ENCODE measurements at regions not wholly inside any gene's neighbourhood (a gene's known extent, or its start where the extent isn't known, plus 50 kb on each side); places are given as distances from the start of the nearest gene placed in this dataset.

- ChIA-PET POLR2A (no interaction called here), CTCF (no interaction called here)
- no peak overlapping the region for H2AFZ ChIP-seq (ENCODE audit: low read depth, low read length)
- dilution Hi-C loops (cut with MboI; ENCODE audit: extremely low pct_ligation_motif_present, low sequenced_read_pairs): no loop called here
- H3K9me3 ChIP-seq (replicated peaks; ENCODE audit: control insufficient read depth, insufficient read depth, low read length): no peaks in the 10 kb centered on the region
- no peak overlapping the region for H3K4me3 ChIP-seq (replicated peaks in 1 of 3; ENCODE audit: insufficient read depth in 1 of 3, low read depth in 1 of 3, low read length in 3 of 3)
- H3K36me3 ChIP-seq (ENCODE audit: control insufficient read depth in 2 of 2, extremely low read depth in 1 of 2, insufficient read depth in 2 of 2, low read length in 2 of 2): no peaks in the 10 kb centered on the region
- H3K27me3 ChIP-seq (ENCODE audit: control insufficient read depth in 2 of 2, insufficient read depth in 2 of 2, low read length in 2 of 2): no peaks in the 10 kb centered on the region
- intact Hi-C loops (cut with micrococcal nuclease): no loop called here
- no peak for TF ChIP-seq POLR2A (IDR thresholded peaks at IDR 0.05; ENCODE audit: low read depth, low read length)
- TF ChIP-seq EZH2 (IDR thresholded peaks at IDR 0.05; ENCODE audit: borderline replicate concordance, low read depth, low read length, severe bottlenecking): no peak
- TF ChIP-seq, protein P1, sequence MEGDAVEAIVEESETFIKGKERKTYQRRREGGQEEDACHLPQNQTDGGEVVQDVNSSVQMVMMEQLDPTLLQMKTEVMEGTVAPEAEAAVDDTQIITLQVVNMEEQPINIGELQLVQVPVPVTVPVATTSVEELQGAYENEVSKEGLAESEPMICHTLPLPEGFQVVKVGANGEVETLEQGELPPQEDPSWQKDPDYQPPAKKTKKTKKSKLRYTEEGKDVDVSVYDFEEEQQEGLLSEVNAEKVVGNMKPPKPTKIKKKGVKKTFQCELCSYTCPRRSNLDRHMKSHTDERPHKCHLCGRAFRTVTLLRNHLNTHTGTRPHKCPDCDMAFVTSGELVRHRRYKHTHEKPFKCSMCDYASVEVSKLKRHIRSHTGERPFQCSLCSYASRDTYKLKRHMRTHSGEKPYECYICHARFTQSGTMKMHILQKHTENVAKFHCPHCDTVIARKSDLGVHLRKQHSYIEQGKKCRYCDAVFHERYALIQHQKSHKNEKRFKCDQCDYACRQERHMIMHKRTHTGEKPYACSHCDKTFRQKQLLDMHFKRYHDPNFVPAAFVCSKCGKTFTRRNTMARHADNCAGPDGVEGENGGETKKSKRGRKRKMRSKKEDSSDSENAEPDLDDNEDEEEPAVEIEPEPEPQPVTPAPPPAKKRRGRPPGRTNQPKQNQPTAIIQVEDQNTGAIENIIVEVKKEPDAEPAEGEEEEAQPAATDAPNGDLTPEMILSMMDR (IDR thresholded peaks at IDR 0.05; ENCODE audit: extremely low read depth in 1 of 2, insufficient read depth in 1 of 2, low read depth in 1 of 2, low read length in 2 of 2): no peak
- TF ChIP-seq GATA2 (IDR thresholded peaks at IDR 0.05; ENCODE audit: insufficient read depth, insufficient read length, low read depth, low read length): no peak
- no peak for TF ChIP-seq MYC (IDR thresholded peaks at IDR 0.05; ENCODE audit: low read depth, low read length)
- TF ChIP-seq POLR2AphosphoS5 (IDR thresholded peaks at IDR 0.05; ENCODE audit: insufficient read depth, low read depth, low read length): no peak
- TF ChIP-seq FOS (IDR thresholded peaks at IDR 0.05; ENCODE audit: borderline replicate concordance, insufficient read depth, low read length): no peak
- TF ChIP-seq, protein P2, sequence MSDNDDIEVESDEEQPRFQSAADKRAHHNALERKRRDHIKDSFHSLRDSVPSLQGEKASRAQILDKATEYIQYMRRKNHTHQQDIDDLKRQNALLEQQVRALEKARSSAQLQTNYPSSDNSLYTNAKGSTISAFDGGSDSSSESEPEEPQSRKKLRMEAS (IDR thresholded peaks at IDR 0.05; ENCODE audit: insufficient read depth, insufficient read length): no peak
- H3K9ac ChIP-seq (replicated peaks; ENCODE audit: extremely low read depth, insufficient read depth, low read length): no peak overlapping the region
- H3K79me2 ChIP-seq (ENCODE audit: control insufficient read depth, insufficient read depth, low read length): no peaks in the 10 kb centered on the region
- H3K4me1 ChIP-seq (ENCODE audit: control insufficient read depth, extremely low read depth, insufficient read depth, low read length): no peaks in the 10 kb centered on the region
- no peaks in the 10 kb centered on the region for H3K9me1 ChIP-seq (replicated peaks; ENCODE audit: control insufficient read depth, extremely low read depth, insufficient read depth, low read length)
- no peak overlapping the region for H3K4me2 ChIP-seq (ENCODE audit: insufficient read depth, low read length)
- no TSS peak for BruUV-seq (replicated peaks)
- H4K20me1 ChIP-seq (replicated peaks; ENCODE audit: control insufficient read depth, extremely low read depth, insufficient read depth, low read length): no peaks in the 10 kb centered on the region
- no peak overlapping the region for H3K27ac ChIP-seq (ENCODE audit: insufficient read depth, low read depth, low read length)
- FAIRE-seq (no peak), DNase-seq (ENCODE audit: low read depth, low spot score) (no peak)
These were observed 212.5 kb downstream of the TBX5 start for GRCh38 chr12:114193474-114193873.

All from endothelial cell of umbilical vein (primary cell).